GM19397 (cell line): ENCODE measurements at regions not wholly inside any gene's neighbourhood (a gene's known extent, or its start where the extent isn't known, plus 50 kb on each side); places are given as distances from the start of the nearest gene placed in this dataset.
A peak's percentile ranks its signal among the peaks of the same experiment; 100 is the strongest.

Source experiments
- ATAC-seq: cut with Tn5 transposase; IDR thresholded peaks from one replicate; pipeline ENCODE4 v1.9.1; 2021; ENCODE audit warnings: mild to moderate bottlenecking, moderate library complexity; ENCODE audit not compliant: unreplicated experiment

GRCh38 chrY:14139521-14139920 is 83.5 kb downstream of the VCY1B start:
- ATAC-seq, result no peak

- no peak for ATAC-seq
Observed at GRCh38 chrY:14145614-14146013, 89.6 kb downstream of the VCY1B start.

- ATAC-seq, result no peak
Observed at GRCh38 chrY:14182776-14183175, 126.7 kb downstream of the VCY1B start.

GRCh38 chrY:14222014-14222413 is 166.0 kb downstream of the VCY1B start:
- no peak for ATAC-seq

GRCh38 chrY:14231703-14232102 is 175.7 kb downstream of the VCY1B start:
- no peak for ATAC-seq

- ATAC-seq, result no peak
Observed at GRCh38 chrY:14235070-14235469, 179.0 kb downstream of the VCY1B start.

- no peak for ATAC-seq
Observed at GRCh38 chrY:14238277-14238676, 182.2 kb downstream of the VCY1B start.

GRCh38 chrY:14246948-14247347 is 190.9 kb downstream of the VCY1B start:
- no peak for ATAC-seq

GRCh38 chrY:14248878-14249576 is 193.0 kb downstream of the VCY1B start:
- peak; percentile 63 for ATAC-seq

- ATAC-seq, result peak; percentile 92
Observed at GRCh38 chrY:14255965-14256816, 200.2 kb downstream of the VCY1B start.

- ATAC-seq, result no peak
Observed at GRCh38 chrY:14256817-14257168, 200.8 kb downstream of the VCY1B start.

GRCh38 chrY:14277029-14277428 is 221.0 kb downstream of the VCY1B start:
- no peak for ATAC-seq

- ATAC-seq, result no peak
Observed at GRCh38 chrY:14290656-14291375, 233.5 kb upstream of the NLGN4Y start.

GRCh38 chrY:14292382-14292781 is 231.9 kb upstream of the NLGN4Y start:
- no peak for ATAC-seq

GRCh38 chrY:14300775-14301174 is 223.6 kb upstream of the NLGN4Y start:
- no peak for ATAC-seq

- ATAC-seq, result no peak
Observed at GRCh38 chrY:14301552-14301951, 222.8 kb upstream of the NLGN4Y start.

GRCh38 chrY:14328677-14329345 is 195.5 kb upstream of the NLGN4Y start:
- peak; percentile 87 for ATAC-seq

GRCh38 chrY:14330362-14330761 is 194.0 kb upstream of the NLGN4Y start:
- no peak for ATAC-seq

GRCh38 chrY:14339524-14339923 is 184.8 kb upstream of the NLGN4Y start:
- ATAC-seq, result no peak

GRCh38 chrY:14340459-14341143 is 183.7 kb upstream of the NLGN4Y start:
- ATAC-seq, result peak; percentile 62
